ENCODE measurements at regions not wholly inside any gene's neighbourhood (a gene's known extent, or its start where the extent isn't known, plus 50 kb on each side); places are given as distances from the start of the nearest gene placed in this dataset.
"Not testable (repeated sequence)": the region's sequence is repeated elsewhere in the genome, so short reads cannot be mapped to it uniquely, and the experiment has no call there.

GRCh38 chr5:90285581-90285980 lies 124.0 kb downstream of the CETN3 start:
- no peak for DNase-seq (ENCODE audit: low spot score)

DNA sequence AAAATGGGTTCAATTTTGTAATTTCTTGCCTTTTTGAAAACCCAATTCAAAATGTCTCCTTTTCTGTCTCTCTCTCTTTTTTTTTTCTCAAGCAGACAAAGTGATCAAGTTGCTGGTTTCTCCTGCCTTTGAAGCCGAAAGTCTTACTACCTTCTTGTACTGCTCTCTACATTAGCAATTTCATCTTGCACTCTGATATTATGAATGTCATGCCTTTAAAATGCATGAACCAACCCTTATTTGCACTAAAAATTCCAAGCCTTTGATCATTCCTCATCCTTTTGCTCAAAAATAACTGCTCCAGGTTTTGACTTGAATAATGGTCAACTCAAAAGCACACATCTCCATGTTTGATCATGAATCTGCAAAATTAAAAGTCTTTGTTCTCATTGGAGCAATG lies 125.2 kb downstream of the CETN3 start:
- DNase-seq (ENCODE audit: low spot score): no peak

- DNase-seq (ENCODE audit: low spot score): no peak
Measured at GRCh38 chr5:90279091-90279490, 130.5 kb downstream of the CETN3 start.

DNA sequence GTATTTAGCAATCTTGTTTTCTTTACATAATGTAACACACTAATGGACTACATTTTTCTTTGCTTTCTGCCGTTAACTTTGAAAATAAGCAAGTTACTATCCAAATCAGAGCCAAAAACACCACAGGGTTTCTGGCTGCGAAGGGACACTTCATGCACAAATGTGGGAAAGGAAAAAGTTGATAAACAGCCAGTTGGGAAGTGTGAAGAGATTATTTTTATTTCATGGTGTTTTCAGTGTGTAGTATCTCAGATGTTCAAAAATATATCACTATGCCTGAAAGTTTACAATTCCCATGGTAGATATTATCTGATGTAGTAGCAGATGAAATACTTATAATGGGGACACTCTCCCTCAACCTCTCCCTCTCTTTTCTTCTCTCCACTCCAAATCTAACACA lies 135.3 kb downstream of the CETN3 start:
- no peak for DNase-seq (ENCODE audit: low spot score)

GRCh38 chr5:90267646-90268045 lies 141.9 kb downstream of the CETN3 start:
- DNase-seq (ENCODE audit: low spot score): no peak

- no peak for DNase-seq (ENCODE audit: low spot score)
Measured at GRCh38 chr5:90265545-90265857, 144.1 kb downstream of the CETN3 start.

DNA sequence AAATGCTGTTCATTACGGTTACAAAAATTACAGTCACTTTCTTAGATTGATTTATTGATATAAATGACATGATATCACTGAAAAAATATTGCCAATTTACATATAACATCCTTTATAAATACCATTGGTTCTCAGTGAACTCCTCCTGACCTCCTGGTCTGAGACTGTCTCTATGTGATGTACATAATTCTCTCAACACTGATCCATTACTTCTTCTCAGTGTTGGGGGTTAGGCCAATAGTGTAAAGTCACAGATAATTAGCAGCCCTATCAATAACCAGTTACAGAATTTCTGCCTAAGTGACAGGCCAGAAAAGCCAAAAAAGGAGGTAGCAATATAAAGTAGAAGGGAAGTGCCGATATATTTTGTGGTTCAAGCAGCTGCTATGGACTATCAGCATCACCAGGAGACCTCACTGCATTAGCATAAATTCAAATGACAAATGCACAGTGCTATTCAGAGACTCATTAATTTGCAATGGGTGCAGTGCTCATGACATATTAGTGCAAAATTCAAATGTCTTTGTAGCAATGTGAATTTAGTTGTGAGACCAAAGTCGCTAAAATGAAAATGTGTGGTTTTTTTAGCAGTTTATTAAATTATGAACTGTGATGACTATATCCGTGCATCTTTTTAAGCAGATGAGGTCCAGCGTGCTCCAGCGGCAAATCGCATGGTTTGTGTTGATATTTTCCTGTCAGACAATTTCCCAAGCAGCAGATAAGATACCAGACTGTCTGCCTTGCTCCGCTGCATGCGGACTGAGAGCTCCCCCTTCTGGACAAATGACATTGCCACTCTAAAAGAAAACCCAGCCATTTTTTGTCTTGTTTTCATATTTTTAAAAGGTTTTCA lies 144.6 kb downstream of the CETN3 start:
- peak; percentile 61 for DNase-seq (ENCODE audit: low spot score)

DNA sequence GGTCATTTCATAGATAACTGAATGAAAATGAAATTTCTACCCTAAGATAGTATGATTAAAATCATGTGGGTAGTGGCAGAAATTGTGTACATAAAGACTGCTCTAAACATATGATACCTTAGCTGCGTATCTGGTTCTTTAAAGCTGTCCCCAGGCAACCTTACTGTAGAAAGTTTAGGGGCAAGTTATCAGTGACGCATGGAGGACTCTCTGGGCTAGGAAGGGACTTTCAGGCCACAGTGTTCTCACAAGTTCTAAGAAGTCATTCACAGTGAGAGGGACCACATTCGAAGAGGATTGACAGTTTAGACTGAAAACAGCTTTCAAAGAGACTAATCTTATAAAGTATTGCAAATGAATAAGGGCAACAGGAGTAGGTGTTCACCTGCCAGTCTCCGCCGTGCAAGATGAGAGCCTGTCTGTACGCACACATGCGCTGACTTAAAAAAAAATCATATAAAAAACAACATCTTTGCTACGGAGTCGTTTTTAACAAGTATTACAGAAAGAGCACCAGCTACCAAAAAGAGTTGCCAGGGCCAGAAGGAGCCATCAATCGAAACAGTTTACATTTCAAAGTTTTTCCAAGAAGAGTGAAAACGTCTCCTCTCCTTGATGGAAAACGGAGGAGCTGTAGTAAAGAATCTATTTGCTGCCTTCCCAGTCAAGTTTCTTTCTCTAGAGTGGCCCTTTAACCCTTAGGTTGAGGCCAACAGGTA lies 146.3 kb downstream of the CETN3 start:
- DNase-seq (ENCODE audit: low spot score): no peak

DNA sequence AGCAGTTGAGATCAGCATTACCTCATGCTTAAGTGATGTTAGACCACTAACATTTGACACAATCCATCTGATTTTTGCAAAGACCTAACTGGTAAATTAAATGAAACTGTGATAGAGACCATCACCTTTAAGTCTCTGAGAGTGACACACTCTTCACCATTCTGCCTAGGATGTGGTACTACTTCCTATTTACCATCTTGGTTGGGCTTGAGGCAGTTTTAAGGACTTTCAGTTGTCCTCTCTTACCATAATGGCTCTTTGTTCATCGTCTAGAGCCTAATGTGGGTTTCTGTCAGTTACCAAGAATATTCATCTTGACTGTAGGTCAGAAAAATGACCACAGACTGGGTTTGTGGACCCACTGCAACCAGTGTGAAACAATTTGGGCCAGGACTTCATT lies 158.1 kb downstream of the CETN3 start:
- DNase-seq (ENCODE audit: low spot score): no peak

DNA sequence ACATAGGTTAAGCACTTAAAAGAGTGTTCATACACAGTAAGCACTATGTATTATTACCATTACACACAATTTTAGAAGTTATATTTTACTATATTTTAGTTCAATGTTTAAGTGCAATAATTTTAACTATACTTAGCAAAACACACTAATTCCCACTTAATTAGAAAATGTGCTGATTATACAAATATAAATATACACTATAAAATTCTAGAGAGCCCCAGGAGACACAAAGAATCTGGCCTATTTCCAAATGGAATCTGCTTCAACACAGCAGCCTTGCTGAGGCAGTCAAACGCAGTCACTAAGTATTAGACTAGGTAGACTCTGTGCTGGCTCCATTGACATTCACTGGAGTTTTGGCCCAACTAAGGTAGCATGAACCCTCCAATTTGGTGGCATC lies 160.9 kb downstream of the CETN3 start:
- no peak for DNase-seq (ENCODE audit: low spot score)

DNA sequence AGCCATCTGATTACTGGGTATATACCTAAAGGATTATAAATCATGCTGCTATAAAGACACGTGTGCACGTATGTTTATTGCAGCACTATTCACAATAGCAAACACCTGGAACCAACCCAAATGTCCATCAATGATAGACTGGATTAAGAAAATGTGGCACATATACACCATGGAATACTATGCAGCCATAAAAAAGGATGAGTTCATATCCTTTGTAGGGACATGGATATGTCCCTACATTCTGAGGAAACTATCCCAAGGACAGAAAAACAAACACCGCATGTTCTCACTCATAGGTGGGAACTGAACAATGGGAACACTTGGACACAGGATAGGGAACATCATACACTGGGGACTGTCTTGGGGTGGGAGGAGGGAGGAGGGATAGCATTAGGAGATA lies 165.7 kb downstream of the CETN3 start:
- not testable (repeated sequence) for DNase-seq (ENCODE audit: low spot score)

- no peak for DNase-seq (ENCODE audit: low spot score)
Measured at GRCh38 chr5:90233476-90233875, 176.1 kb downstream of the CETN3 start.

- DNase-seq (ENCODE audit: low spot score): no peak
Measured at GRCh38 chr5:90231688-90232087, 177.9 kb downstream of the CETN3 start.

- no peak for DNase-seq (ENCODE audit: low spot score)
Measured at GRCh38 chr5:90227683-90228082, 181.9 kb downstream of the CETN3 start.

DNA sequence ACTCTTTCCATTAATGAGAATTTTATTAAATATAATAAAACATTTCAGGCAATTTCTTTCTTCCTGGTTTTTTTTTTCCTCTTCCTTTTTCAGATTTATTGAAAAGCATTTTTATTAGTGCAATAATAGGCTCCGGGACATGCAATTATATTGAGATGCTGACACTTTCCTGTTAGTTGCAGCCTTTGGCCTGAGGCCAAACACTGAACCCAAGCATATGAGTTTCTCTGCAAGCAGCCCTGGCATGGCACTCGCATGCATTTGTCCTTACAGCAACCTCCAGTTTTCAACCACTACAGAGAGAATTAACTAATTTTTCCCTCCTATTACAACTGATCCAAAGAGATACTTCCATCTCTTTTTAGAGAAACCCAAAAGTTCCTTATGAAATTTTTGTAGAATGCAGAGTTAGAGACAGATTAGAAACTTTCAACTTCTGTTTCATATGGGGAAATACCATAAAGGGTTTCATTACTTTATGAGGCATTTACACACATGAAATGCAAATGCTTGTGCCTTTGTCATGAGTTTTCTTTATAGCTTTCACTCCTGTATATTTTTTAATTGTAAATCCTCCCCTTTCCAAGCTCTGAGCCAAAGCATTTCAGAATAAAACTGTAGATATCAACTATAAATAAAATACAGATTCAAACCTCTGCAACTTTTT lies 183.0 kb downstream of the CETN3 start:
- no peak for DNase-seq (ENCODE audit: low spot score)

DNA sequence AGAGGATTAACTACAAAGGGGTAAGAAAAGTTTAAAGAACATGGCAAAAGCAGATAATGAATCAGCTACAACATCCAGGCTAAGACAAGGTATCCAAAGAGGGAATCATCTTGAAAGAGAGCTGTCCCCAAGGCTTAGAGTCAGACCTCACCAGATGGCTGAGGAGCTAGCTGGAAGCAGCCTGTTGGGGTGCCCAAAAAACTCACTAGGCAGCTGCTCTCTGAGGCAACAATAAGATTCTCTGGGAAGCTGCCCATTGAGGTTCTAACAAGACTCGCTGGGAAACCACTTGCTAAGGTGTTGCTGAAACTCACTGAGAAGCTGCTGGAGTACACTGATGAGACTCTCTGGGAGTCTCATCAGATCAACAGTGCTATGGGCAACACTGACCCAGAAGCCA lies 185.2 kb downstream of the CETN3 start:
- no peak for DNase-seq (ENCODE audit: low spot score)

DNA sequence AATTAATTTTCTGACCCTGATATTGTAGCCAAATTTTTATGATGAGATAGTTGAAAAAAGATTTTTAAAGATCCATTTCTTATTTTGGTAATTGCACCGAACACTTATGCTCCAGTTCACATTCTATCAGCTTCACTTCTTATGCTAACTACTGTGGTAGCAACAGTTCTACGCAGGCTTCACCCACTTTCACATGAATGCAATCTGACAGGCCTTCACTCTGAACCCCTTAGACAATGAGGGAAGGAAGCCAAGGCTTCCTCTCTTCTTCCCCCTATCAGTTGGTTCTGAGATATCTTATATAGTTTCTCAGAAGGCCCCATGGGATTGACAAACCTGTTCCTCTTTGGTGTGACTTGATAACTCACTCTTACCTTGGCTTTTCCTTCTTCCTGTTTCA lies 185.8 kb downstream of the CETN3 start:
- no peak for DNase-seq (ENCODE audit: low spot score)

GRCh38 chr5:90221951-90222350 lies 187.6 kb downstream of the CETN3 start:
- DNase-seq (ENCODE audit: low spot score): no peak

DNA sequence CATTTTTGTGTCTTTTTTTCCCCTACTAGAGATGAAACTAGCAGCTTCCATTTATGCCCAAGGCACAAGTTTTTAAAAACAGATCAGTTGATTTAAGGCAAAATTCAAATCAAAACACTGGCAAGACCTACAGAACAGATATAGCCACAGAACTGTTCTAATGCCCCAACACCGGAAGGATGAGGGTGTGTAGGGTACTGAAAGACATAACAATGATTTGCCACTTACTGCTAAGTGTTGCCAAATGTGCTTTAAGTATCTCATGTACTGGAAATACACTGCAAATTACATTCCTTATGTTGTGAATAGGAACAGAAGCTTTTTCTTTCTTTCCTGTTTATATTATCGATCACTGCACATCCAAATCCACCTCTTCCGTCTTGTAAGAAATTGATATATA lies 189.0 kb downstream of the CETN3 start:
- no peak for DNase-seq (ENCODE audit: low spot score)

GRCh38 chr5:90214991-90215390 lies 194.6 kb downstream of the CETN3 start:
- DNase-seq (ENCODE audit: low spot score): no peak

- DNase-seq (ENCODE audit: low spot score): not testable (repeated sequence)
Measured at GRCh38 chr5:90208323-90208722, 201.2 kb downstream of the CETN3 start.

DNA sequence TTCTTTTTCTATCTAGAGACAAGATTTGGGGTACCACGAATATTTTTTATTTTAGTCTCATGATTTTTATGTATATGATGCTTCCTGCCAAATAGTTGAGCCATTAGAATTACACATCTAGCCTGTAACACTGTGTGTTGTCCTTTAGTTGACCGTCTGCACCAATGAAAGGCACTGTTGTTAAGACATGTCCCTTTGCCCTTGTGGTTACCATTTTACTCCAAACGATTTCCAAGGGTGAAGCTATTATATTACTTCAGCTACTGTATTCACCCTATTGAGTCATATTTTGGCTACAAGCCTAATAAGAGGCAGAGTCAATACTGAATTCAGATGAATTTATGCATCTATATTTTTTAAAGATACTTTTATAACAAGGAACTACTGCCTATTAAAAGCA lies 207.6 kb downstream of the CETN3 start:
- peak; percentile 3 for DNase-seq (ENCODE audit: low spot score)

- no peak for DNase-seq (ENCODE audit: low spot score)
Measured at GRCh38 chr5:90193185-90193822, 216.3 kb downstream of the CETN3 start.

Measured in AG08396 (cell line).